ENCODE measurements at regions not wholly inside any gene's neighbourhood (a gene's known extent, or its start where the extent isn't known, plus 50 kb on each side); places are given as distances from the start of the nearest gene placed in this dataset.

DNA sequence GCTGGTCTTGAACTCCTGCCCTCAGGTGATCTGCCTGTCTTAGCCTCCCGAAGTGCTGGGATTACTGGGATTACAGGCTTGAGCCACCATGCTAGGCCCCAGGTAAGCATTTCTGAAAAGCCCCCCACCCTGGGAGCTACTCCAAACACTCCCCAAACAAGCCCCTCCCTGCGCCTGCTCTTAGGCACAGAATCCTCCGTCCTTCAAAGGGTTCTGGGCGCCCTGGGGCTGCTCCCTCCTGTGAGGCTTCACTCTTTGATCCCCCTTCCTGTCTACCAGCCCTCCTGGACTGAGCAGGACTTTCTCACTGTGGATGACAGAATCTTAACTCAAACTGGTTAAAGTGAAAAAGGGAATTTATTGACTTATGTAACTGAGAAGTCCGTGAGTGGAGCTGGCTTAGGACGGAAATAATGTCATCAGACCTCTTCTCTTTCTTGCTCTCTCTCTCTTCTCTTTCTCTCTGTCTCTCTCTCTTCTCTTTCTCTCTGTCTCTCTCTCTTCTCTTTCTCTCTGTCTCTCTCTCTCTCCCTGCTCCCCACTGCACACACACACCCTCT, 66.9 kb upstream of the CLMN start:
- CTCF ChIA-PET: no interaction called here
- no peak overlapping the region for H3K27ac ChIP-seq (ENCODE audit: extremely low read depth, low read depth, low read length)

GRCh38 chr14:95385701-95386100, 66.0 kb upstream of the CLMN start:
- Histone ChIP-seq H3K4me1 (ENCODE audit: control insufficient read depth, insufficient read depth, low read length) (no peaks in the 10 kb centered on the region), H3K9me3 (ENCODE audit: control insufficient read depth, insufficient read depth, low read depth, low read length) (no peaks in the 10 kb centered on the region), H3K4me3 (ENCODE audit: low read depth, low read length) (no peak overlapping the region), H3K36me3 (ENCODE audit: control insufficient read depth in 2 of 2, insufficient read depth in 1 of 2, low read length in 2 of 2) (no peaks in the 10 kb centered on the region), H3K27ac (ENCODE audit: extremely low read depth, low read depth, low read length) (no peak overlapping the region)
- ChIA-PET CTCF (interaction anchor here (0.7 kb wide), 1 partner anchor 267 kb away, joined by 3 read pairs; no protein-coding TSS in a partner anchor), POLR2A (no interaction called here)
- TF ChIP-seq OSR2 (tag by site-specific recombination; IDR thresholded peaks at IDR 0.05) (no peak), SETDB1 (IDR thresholded peaks at IDR 0.05; ENCODE audit: insufficient read length, low read length) (no peak), ZNF776 (tag by site-specific recombination; IDR thresholded peaks at IDR 0.05; ENCODE audit: borderline replicate concordance) (no peak), ZNF157 (tag by site-specific recombination; IDR thresholded peaks at IDR 0.05) (no peak), YY2 (tag by site-specific recombination; IDR thresholded peaks at IDR 0.05) (no peak), ZNF26 (tag by site-specific recombination; IDR thresholded peaks at IDR 0.05) (no peak), ZNF184 (tag by site-specific recombination; IDR thresholded peaks at IDR 0.05) (no peak), ZNF140 (tag by site-specific recombination; IDR thresholded peaks at IDR 0.05) (no peak), HOXC10 (CRISPR knock-in tag; IDR thresholded peaks at IDR 0.05) (no peak), ZNF707 (tag by site-specific recombination; IDR thresholded peaks at IDR 0.05) (no peak), GLIS1 (tag by site-specific recombination; IDR thresholded peaks at IDR 0.05) (no peak), ZNF48 (tag by site-specific recombination; IDR thresholded peaks at IDR 0.05) (no peak), ZNF335 (tag by site-specific recombination; conservative IDR thresholded peaks at IDR 0.05) (no peak), ZNF544 (tag by site-specific recombination; IDR thresholded peaks at IDR 0.05) (no peak), EGR2 (tag by site-specific recombination; IDR thresholded peaks at IDR 0.05; ENCODE audit: low read depth) (no peak), ZNF274 (IDR thresholded peaks at IDR 0.05; ENCODE audit: low read length) (no peak), ZNF274 (tag by site-specific recombination; IDR thresholded peaks at IDR 0.05; ENCODE audit: borderline replicate concordance) (no peak)
- TF ChIP-seq, protein P1, sequence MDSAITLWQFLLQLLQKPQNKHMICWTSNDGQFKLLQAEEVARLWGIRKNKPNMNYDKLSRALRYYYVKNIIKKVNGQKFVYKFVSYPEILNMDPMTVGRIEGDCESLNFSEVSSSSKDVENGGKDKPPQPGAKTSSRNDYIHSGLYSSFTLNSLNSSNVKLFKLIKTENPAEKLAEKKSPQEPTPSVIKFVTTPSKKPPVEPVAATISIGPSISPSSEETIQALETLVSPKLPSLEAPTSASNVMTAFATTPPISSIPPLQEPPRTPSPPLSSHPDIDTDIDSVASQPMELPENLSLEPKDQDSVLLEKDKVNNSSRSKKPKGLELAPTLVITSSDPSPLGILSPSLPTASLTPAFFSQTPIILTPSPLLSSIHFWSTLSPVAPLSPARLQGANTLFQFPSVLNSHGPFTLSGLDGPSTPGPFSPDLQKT (IDR thresholded peaks at IDR 0.05; ENCODE audit: borderline replicate concordance, low read depth, low read length): no peak
- TF ChIP-seq, protein P2, sequence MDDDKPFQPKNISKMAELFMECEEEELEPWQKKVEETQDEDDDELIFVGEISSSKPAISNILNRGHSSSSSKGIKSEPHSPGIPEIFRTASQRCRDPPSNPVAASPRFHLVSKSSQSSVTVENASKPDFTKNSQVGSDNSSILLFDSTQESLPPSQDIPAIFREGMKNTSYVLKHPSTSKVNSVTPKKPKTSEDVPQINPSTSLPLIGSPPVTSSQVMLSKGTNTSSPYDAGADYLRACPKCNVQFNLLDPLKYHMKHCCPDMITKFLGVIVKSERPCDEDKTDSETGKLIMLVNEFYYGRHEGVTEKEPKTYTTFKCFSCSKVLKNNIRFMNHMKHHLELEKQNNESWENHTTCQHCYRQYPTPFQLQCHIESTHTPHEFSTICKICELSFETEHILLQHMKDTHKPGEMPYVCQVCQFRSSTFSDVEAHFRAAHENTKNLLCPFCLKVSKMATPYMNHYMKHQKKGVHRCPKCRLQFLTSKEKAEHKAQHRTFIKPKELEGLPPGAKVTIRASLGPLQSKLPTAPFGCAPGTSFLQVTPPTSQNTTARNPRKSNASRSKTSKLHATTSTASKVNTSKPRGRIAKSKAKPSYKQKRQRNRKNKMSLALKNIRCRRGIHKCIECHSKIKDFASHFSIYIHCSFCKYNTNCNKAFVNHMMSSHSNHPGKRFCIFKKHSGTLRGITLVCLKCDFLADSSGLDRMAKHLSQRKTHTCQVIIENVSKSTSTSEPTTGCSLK (tag by site-specific recombination; IDR thresholded peaks at IDR 0.05): no peak

More for the DNA sequence above, 66.9 kb upstream of the CLMN start:
- POLR2A ChIA-PET: no interaction called here
- no peaks in the 10 kb centered on the region for H3K36me3 ChIP-seq (ENCODE audit: control insufficient read depth in 2 of 2, insufficient read depth in 1 of 2, low read length in 2 of 2)
- no peaks in the 10 kb centered on the region for H3K9me3 ChIP-seq (ENCODE audit: control insufficient read depth, insufficient read depth, low read depth, low read length)
- no peak overlapping the region for H3K4me3 ChIP-seq (ENCODE audit: low read depth, low read length)
- H3K4me1 ChIP-seq (ENCODE audit: control insufficient read depth, insufficient read depth, low read length): no peaks in the 10 kb centered on the region
- peak; percentile 44 for TF ChIP-seq ZIC2 (tag by site-specific recombination; IDR thresholded peaks at IDR 0.05)
- no peak for TF ChIP-seq ZXDB (tag by site-specific recombination; IDR thresholded peaks at IDR 0.05)
- TF ChIP-seq SCRT1 (tag by site-specific recombination; IDR thresholded peaks at IDR 0.05; ENCODE audit: borderline replicate concordance): no peak
- no peak for TF ChIP-seq GFI1B (tag by site-specific recombination; IDR thresholded peaks at IDR 0.05)

All from HEK293 (cell line).